Gastrocnemius medialis (tissue), 4 donors: ENCODE measurements at regions not wholly inside any gene's neighbourhood (a gene's known extent, or its start where the extent isn't known, plus 50 kb on each side); places are given as distances from the start of the nearest gene placed in this dataset.

ENCODE experiments used
- CTCF ChIP-seq, 5 experiments: fragments of 450-650 bp in 3 of 5; fragments of 200-600 bp in 2 of 5; sonication (generic) in 2 of 5; IDR thresholded peaks in 4 of 5; conservative IDR thresholded peaks in 1 of 5; 1 replicate in 4 of 5; 2 replicates in 1 of 5; pipeline ENCODE4 v1.5.1; 2016 to 2019; ENCODE audit warnings: antibody characterized with exemption in 5 of 5, mild to moderate bottlenecking in 3 of 5, moderate library complexity in 3 of 5
- POLR2A ChIP-seq, 2 donors: fragments of 450-650 bp; IDR thresholded peaks; one replicate each; pipeline ENCODE4 v1.6.1; 2017; ENCODE audit warnings: antibody characterized with exemption in 2 of 2, mild to moderate bottlenecking in 2 of 2, moderate library complexity in 2 of 2

DNA sequence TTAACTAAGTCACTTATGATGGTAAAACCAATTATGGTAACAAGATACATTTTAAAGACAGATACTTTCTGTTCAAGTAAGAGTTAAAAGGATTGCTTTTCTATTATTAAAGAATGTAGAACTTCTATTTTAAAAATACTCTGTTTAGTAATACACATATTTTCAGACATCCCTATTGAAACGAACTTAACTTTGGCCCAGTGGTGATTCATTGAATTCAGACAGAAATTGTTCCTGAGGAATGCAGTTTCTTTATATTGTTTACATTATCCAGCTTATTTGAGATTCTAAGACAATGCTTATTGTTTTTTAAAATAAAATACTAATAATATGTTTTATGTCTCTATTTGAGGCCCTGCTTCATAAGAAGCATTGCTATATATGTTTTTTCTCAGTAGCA lies 816.4 kb downstream of the SEMA5A start:
- TF ChIP-seq CTCF (IDR thresholded peaks at IDR 0.05 in 4 of 5, conservative IDR thresholded peaks at IDR 0.05 in 1 of 5) (no peak), POLR2A (IDR thresholded peaks at IDR 0.05) (no peak)
